ENCODE measurements at regions not wholly inside any gene's neighbourhood (a gene's known extent, or its start where the extent isn't known, plus 50 kb on each side); places are given as distances from the start of the nearest gene placed in this dataset.

- TF ChIP-seq CTCF (conservative IDR thresholded peaks at IDR 0.05), result no peak
- Histone ChIP-seq H3K18ac (ENCODE audit: insufficient read length, low read depth, low read length) (no peak overlapping the region), H3K14ac (ENCODE audit: insufficient read depth, low read length) (no peak overlapping the region), H3T11ph (ENCODE audit: low read length) (no peak overlapping the region), H3K79me1 (ENCODE audit: insufficient read depth, low read depth, low read length, poor library complexity, severe bottlenecking) (no peaks in the 10 kb centered on the region), H3K27me3 (ENCODE audit: insufficient read depth, low read length) (no peaks in the 10 kb centered on the region), H2AK5ac (ENCODE audit: insufficient read length, low read length) (no peak overlapping the region), H3K23me2 (ENCODE audit: insufficient read length, low read depth, low read length, poor library complexity, severe bottlenecking) (no peaks in the 10 kb centered on the region), H4K91ac (ENCODE audit: insufficient read length, low read depth, low read length) (no peak overlapping the region), H3K4ac (ENCODE audit: low read depth, low read length) (no peak overlapping the region), H2BK5ac (ENCODE audit: insufficient read length, low read length) (no peak overlapping the region), H4K8ac (replicated peaks; ENCODE audit: insufficient read length, low read depth, low read length) (no peak overlapping the region), H2BK120ac (ENCODE audit: low read depth, low read length, poor library complexity, severe bottlenecking) (no peak overlapping the region), H2AFZ (ENCODE audit: low read length) (no peak overlapping the region), H2BK12ac (ENCODE audit: insufficient read length, low read depth, low read length) (no peak overlapping the region), H3K9ac (ENCODE audit: extremely low read depth, insufficient read length, low read length) (no peak overlapping the region), H3K4me1 (ENCODE audit: insufficient read depth, low read length) (no peaks in the 10 kb centered on the region), H3K9me3 (ENCODE audit: control insufficient read depth, low read depth, low read length) (no peaks in the 10 kb centered on the region), H3K23ac (ENCODE audit: insufficient read length, low read depth, low read length) (no peak overlapping the region), H4K5ac (ENCODE audit: insufficient read length, low read depth, low read length) (no peak overlapping the region), H3K79me2 (ENCODE audit: insufficient read depth, low read length) (no peaks in the 10 kb centered on the region), H3K4me2 (ENCODE audit: insufficient read depth, insufficient read length, low read length) (no peak overlapping the region), H2BK15ac (ENCODE audit: low read depth, low read length) (no peak overlapping the region), H4K20me1 (ENCODE audit: control insufficient read depth, insufficient read depth, insufficient read length) (no peaks in the 10 kb centered on the region), H3K27ac (ENCODE audit: insufficient read length, low read depth, low read length) (no peak overlapping the region), H3K56ac (ENCODE audit: insufficient read length, low read depth, low read length) (no peak overlapping the region), H2BK20ac (ENCODE audit: low read depth, low read length, poor library complexity, severe bottlenecking) (no peak overlapping the region)
- H3K9me3 Mint-ChIP-seq, result peaks cover 0 to 4% of the 10 kb centered on the region in 2 experiments; a peak in 1 of 5 replicates
- DNase-seq, result no peak
- no peak overlapping the region for H3K27ac Mint-ChIP-seq
- no peaks in the 10 kb centered on the region for H3K36me3 Mint-ChIP-seq (ENCODE audit: insufficient read depth in 1 of 3, low read depth in 3 of 3)
- H3K4me1 Mint-ChIP-seq, result no peaks in the 10 kb centered on the region
- no peak overlapping the region for H3K4me3 Mint-ChIP-seq
- no peaks in the 10 kb centered on the region for H3K27me3 Mint-ChIP-seq (ENCODE audit: low read depth)
Measured at GRCh38 chr18:28560331-28560730, 383.4 kb upstream of the CDH2 start.
